ENCODE measurements at regions not wholly inside any gene's neighbourhood (a gene's known extent, or its start where the extent isn't known, plus 50 kb on each side); places are given as distances from the start of the nearest gene placed in this dataset.
A peak's percentile ranks its signal among the peaks of the same experiment; 100 is the strongest.
"Not testable (repeated sequence)": the region's sequence is repeated elsewhere in the genome, so short reads cannot be mapped to it uniquely, and the experiment has no call there.

DNA sequence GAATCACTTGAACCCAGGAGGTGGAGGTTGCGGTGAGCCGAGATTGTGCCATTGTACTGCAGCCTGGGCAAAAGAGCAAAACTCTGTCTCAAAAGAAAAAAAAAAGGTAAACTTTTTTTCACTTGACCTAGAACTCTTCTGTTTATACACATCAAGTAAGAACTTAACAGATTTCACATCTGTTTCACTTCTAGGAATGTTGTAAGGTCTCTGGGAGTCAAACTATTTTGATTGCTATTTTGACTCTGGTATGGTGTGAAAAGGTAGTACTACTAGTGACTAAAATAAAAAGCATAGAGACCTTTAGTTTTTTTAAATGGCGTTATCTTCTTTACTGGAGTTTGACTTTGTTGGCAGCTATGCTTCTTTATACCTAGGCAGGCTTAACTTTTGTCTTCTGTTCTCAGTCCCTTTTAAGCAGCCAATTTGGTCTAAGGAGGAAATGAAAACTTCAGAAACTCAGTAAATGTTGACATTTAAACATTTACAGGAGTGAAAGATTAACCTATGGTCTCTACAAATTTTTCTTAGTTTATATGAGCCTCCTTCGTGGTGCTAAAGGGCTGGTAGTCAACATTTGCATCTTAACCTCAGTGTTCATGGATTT lies 84.7 kb downstream of the METTL2B start:
- not testable (repeated sequence) for DNase-seq

- not testable (repeated sequence) for DNase-seq
These were observed 86.2 kb downstream of the METTL2B start for GRCh38 chr7:128562795-128563194.

GRCh38 chr7:128564123-128564700 lies 87.7 kb downstream of the METTL2B start:
- not testable (repeated sequence) for DNase-seq

DNA sequence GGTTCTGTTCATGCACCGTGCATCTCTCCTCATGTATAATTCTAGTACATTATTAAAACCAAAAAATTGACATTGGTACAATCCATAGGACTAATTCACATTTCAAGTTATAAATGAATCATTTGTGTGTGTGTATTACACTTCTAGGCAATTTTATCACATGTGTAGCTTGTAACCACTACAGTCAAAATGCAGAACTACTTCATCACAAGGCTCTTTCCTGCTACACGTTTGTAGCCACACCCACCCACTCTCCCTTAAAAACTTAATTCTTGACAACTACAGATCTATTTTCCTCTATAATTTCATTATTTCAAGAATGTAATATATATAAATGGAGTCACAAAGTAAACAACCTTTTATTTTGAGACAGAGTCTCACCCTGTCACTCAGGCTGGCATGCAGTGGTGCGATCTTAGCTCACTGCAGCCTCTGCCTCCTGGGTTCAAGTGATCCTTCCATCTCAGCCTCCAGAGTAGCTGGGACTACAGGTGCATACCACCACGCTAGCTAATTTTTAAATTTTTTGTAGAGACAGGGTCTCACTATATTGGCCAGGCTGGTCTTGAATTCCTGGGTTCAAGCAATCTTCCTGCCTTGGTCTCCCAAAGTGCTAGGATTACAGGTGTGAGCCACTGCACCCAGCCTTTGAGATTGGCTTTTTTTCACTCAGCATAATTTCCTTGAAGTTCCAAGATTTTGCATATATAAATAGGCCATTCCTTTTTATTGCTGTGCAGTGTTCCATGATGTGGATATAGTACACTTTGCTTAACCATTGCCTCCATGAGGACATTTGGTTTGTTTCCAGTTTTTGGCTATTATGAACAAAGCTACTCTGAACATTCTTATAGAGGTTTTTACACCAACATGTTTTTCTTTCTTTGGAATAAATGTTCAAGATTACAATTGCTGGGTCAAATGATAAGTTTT lies 88.7 kb downstream of the METTL2B start:
- not testable (repeated sequence) for DNase-seq

DNA sequence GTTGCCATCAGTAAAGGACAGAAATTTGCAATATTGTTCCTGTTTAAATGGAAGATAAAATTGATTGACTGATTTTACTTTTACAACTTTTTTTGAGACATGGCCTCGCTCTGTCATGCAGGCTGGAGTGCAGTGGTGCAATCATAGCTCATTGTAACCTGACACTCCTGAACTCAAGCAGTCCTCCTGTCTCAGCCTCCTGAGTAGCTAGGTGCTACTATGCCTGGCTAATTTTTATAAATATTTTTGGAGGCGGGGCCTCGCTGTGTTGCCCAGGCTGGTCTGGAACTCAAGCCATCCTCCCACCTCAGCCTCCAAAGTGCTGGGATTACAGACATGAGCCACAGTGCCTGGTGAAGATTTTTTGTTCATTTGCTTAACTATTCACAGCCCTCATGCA lies 96.8 kb upstream of the GARIN1A start:
- DNase-seq = not testable (repeated sequence)

- not testable (repeated sequence) for DNase-seq
These were observed 95.1 kb upstream of the GARIN1A start for GRCh38 chr7:128576953-128577352.

DNA sequence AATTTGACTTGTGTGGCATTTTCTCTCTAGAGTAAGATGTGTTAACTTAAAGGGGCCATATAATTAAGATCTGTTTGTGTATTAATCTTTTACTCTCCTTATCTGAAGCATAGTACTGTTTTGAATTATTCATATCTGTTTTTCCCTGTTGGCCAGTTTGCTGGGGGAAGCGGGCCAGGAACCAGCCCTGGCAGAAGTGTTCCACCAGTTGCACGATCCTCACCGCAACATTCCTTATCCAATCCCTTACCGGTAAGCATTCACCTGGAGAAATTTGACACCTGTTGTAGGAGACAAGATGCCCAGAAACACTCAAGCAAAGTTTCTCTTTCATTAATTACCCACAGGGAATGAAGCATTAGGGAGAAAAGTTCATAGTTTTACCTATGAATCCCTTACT lies 92.2 kb upstream of the GARIN1A start:
- DNase-seq = not testable (repeated sequence)

DNA sequence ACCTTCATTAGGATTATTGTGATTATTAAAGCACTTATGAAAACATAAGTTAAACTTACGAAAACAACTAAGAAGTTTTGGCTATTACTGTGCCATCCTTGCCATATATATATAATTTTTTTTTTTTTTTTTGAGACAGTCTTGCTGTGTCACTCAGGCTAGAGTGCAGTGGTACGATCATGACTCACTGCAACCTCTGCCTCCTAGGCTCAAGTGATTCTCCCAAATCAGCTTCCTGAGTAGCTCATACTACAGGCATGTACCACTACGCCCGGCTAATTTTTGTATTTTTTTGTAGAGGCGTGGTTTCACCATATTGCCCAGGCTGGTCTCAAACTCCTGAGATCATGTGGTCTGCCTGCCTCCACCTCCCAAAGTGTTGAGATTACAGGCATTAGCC lies 91.0 kb upstream of the GARIN1A start:
- not testable (repeated sequence) for DNase-seq

DNA sequence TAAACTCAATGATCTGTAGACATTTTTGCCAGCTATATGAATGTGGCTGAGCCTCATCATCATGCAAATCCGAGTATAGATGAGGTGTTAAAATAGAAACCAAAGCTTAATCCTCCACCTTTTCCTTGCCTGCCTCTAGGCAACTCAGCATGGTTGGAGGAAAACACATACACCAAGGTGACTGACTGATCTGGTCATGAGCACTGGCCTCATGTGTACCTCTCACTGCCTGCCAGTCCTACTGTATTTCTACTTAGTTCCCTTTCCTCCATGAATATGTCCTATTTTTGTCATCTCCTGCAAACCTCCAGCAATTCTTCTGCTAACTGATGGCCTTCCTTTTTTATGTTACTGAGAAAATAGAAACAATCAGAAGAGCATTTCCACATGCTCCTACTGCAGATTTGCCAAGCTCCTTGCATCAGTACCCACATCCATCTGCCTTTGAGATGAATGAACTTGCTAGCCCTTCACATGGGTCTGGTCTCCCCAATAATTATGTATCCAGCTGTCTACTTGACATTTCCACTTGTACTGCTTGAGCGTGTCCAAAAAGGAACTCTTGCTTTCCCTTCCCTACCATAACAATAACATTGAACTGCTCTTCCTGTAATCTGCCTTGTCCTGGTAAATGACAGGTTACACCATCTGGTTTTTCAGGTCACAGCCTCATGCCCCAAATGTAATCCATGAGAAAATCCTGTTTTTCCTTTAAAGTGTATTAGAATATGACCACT lies 90.1 kb upstream of the GARIN1A start:
- DNase-seq = not testable (repeated sequence)

- not testable (repeated sequence) for DNase-seq
These were observed 85.4 kb upstream of the GARIN1A start for GRCh38 chr7:128586715-128587114.

- no peak for DNase-seq
These were observed 80.4 kb upstream of the GARIN1A start for GRCh38 chr7:128591705-128592104.

- DNase-seq = not testable (repeated sequence)
These were observed 79.9 kb upstream of the GARIN1A start for GRCh38 chr7:128592209-128592608.

- DNase-seq = not testable (repeated sequence)
These were observed 78.0 kb upstream of the GARIN1A start for GRCh38 chr7:128594061-128594460.

- DNase-seq = not testable (repeated sequence)
These were observed 75.6 kb upstream of the GARIN1A start for GRCh38 chr7:128596336-128597128.

GRCh38 chr7:128598946-128599345 lies 73.1 kb upstream of the GARIN1A start:
- not testable (repeated sequence) for DNase-seq

DNA sequence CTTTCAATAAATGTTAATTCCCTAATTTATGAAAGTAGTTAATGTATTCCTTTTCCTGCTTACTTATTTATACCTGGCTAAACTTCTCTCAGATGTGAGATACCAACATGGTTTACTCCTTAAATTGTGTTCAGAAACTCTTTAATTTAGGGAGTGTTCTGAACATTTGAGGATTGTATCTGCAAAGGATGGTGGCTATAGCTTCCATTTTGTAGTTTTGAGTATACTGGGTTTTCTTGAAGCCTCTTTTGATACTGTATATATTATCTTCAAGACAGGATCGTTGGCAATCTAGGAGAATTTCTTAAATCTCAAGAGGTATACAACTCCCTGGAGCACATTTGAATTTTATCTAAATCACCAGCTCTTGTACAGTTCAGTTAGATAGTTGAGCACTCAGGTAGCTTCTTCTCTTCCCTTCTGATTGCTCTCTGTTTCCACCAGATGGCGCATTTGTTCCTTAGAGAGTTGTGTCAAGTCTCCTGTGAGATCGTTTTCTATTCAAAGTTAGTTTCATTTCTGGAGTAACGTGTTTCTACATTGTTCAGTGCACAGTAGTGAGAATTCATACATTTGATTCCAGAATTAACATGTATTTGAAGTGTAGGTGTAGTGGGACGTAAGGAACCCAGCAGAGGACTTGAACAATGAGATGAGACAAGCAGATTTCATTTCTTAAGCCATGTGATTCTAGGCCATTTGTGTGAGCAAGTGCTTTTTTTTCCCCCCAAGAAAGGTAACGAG lies 63.2 kb upstream of the GARIN1A start:
- DNase-seq = peak; percentile 73

GRCh38 chr7:128613366-128613765 lies 58.7 kb upstream of the GARIN1A start:
- not testable (repeated sequence) for DNase-seq

DNA sequence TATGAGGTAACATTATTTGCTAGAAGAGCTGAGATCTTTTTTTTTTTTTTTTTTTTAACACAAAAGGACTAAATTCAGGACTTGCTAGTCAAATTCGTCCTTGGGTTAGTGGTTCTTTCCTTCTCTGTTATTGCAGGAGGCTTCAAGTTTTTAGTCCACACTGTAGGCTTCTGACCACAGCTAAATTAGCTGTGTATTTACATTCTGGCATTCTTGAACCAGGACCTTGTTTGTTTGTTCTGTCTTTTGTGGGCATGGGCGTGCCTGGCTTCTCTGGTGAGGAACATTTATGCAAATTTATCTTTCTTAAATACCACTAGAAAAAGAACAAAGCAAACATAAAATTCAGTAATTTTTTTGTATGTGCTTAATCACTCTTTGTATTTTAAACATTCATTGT lies 57.3 kb upstream of the GARIN1A start:
- not testable (repeated sequence) for DNase-seq

DNA sequence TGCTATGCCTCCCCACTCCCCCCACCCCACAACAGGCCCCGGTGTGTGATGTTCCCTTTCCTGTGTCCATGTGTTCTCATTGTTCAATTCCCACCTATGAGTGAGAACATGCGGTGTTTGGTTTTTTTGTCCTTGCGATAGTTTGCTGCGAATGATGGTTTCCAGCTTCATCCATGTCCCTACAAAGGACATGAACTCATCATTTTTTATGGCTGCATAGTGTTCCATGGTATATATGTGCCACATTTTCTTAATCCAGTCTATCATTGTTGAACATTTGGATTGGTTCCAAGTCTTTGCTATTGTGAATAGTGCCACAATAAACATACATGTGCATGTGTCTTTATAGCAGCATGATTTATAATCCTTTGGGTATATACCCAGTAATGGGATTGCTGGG lies 55.3 kb upstream of the GARIN1A start:
- not testable (repeated sequence) for DNase-seq

Data from CD4-positive, alpha-beta T cell treated with Interleukin-12 subunit alpha and Interleukin-12 subunit beta, for 1 hour (primary cell).